Prostate gland (tissue), 2 donors: ENCODE measurements at regions not wholly inside any gene's neighbourhood (a gene's known extent, or its start where the extent isn't known, plus 50 kb on each side); places are given as distances from the start of the nearest gene placed in this dataset.
"Not testable (repeated sequence)": the region's sequence is repeated elsewhere in the genome, so short reads cannot be mapped to it uniquely, and the experiment has no call there.

ENCODE experiments used
- POLR2A ChIP-seq: fragments of 450-650 bp; IDR thresholded peaks from one replicate; pipeline ENCODE4 v1.6.1; 2016; ENCODE audit warnings: antibody characterized with exemption, mild to moderate bottlenecking
- POLR2AphosphoS5 ChIP-seq: sonication (generic); formaldehyde crosslinking; IDR thresholded peaks from one replicate; pipeline ENCODE4 v1.6.1; 2017; ENCODE audit warnings: antibody characterized with exemption
- TF ChIP-seq, protein P1 (sequence below), 4 experiments: fragments of 200-600 bp in 2 of 4; fragments of 450-650 bp in 2 of 4; sonication (generic) in 2 of 4; IDR thresholded peaks; 1 replicate in 3 of 4; 2 replicates in 1 of 4; pipeline ENCODE4 v1.5.1; 2016 to 2019; ENCODE audit warnings: antibody characterized with exemption in 4 of 4, mild to moderate bottlenecking in 2 of 4, moderate library complexity in 2 of 4

GRCh38 chr16:46386110-46386771 lies 234.9 kb downstream of the SHCBP1 start:
- TF ChIP-seq, protein P1, sequence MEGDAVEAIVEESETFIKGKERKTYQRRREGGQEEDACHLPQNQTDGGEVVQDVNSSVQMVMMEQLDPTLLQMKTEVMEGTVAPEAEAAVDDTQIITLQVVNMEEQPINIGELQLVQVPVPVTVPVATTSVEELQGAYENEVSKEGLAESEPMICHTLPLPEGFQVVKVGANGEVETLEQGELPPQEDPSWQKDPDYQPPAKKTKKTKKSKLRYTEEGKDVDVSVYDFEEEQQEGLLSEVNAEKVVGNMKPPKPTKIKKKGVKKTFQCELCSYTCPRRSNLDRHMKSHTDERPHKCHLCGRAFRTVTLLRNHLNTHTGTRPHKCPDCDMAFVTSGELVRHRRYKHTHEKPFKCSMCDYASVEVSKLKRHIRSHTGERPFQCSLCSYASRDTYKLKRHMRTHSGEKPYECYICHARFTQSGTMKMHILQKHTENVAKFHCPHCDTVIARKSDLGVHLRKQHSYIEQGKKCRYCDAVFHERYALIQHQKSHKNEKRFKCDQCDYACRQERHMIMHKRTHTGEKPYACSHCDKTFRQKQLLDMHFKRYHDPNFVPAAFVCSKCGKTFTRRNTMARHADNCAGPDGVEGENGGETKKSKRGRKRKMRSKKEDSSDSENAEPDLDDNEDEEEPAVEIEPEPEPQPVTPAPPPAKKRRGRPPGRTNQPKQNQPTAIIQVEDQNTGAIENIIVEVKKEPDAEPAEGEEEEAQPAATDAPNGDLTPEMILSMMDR (IDR thresholded peaks at IDR 0.05), result not testable (repeated sequence)
- not testable (repeated sequence) for TF ChIP-seq POLR2A, POLR2AphosphoS5
